PC-3 (cell line): ENCODE measurements at regions not wholly inside any gene's neighbourhood (a gene's known extent, or its start where the extent isn't known, plus 50 kb on each side); places are given as distances from the start of the nearest gene placed in this dataset.

Experiments
- ATAC-seq: fragments of 200-7000 bp; cut with Tn5 transposase; 2 replicates; pipeline ENCODE4 v1.9.1; 2020; ENCODE audit warnings: mild to moderate bottlenecking, moderate library complexity
- BruUV-seq: library from RNA; stranded (reverse); fragments of 400-500 nt; replicated peaks from 2 replicates; lab custom pipeline; 2021; lab: Mats Ljungman, UMichigan
- CTCF ChIA-PET: fragments of 300-600 bp; sonication (Branson Sonifier 250); formaldehyde crosslinking; loops from one replicate; lab custom pipeline; 2022; ENCODE audit warnings: antibody characterized with exemption; lab: Charles Lee
- POLR2A ChIA-PET: fragments of 300-600 bp; sonication (Branson Sonifier 250); formaldehyde crosslinking; loops from one replicate; lab custom pipeline; 2022; ENCODE audit warnings: antibody characterized with exemption; ENCODE audit not compliant: unreplicated experiment; lab: Charles Lee
- DNase-seq: peaks from one replicate; pipeline ENCODE4 v3.0.0-alpha.2; 2015
- H2AFZ ChIP-seq: fragments of 300-600 bp; sonication (generic); 2 replicates; pipeline ENCODE4 v1.6.0; 2016; ENCODE audit warnings: antibody characterized with exemption, low read length
- H3F3A ChIP-seq: fragments of 300-600 bp; sonication (generic); one replicate; pipeline ENCODE4 v1.6.0; 2017; ENCODE audit warnings: antibody characterized with exemption, low read length, control low read depth, mild to moderate bottlenecking; ENCODE audit not compliant: unreplicated experiment
- H3K27ac ChIP-seq: fragments of 300-600 bp; sonication (generic); 2 replicates; pipeline ENCODE4 v1.5.1; 2016; ENCODE audit warnings: mild to moderate bottlenecking, low read length
- H3K27me3 ChIP-seq: fragments of 300-600 bp; sonication (generic); 2 replicates; pipeline ENCODE4 v1.6.1; 2016; ENCODE audit warnings: low read length, mixed read lengths
- H3K36me3 ChIP-seq: fragments of 300-600 bp; sonication (generic); 2 replicates; pipeline ENCODE4 v1.6.1; 2016; ENCODE audit warnings: low read depth, mixed run types, low read length, mixed read lengths
- H3K4me1 ChIP-seq: fragments of 300-600 bp; sonication (generic); 2 replicates; pipeline ENCODE4 v1.5.1; 2016; ENCODE audit warnings: low read length; ENCODE audit not compliant: insufficient read depth
- H3K4me2 ChIP-seq: fragments of 300-600 bp; sonication (generic); 2 replicates; pipeline ENCODE4 v1.6.0; 2016; ENCODE audit warnings: low read length
- H3K4me3 ChIP-seq: fragments of 300-600 bp; sonication (generic); 2 replicates; pipeline ENCODE4 v1.5.1; 2016; ENCODE audit warnings: mild to moderate bottlenecking, low read length, mixed read lengths
- H3K79me2 ChIP-seq: fragments of 300-600 bp; sonication (generic); 2 replicates; pipeline ENCODE4 v1.6.1; 2017; ENCODE audit warnings: low read length, mixed read lengths
- H3K9ac ChIP-seq: fragments of 300-600 bp; sonication (generic); 2 replicates; pipeline ENCODE4 v1.6.0; 2016; ENCODE audit warnings: mild to moderate bottlenecking, low read length
- H3K9me2 ChIP-seq: fragments of 300-600 bp; sonication (generic); replicated peaks from 2 replicates; pipeline ENCODE4 v1.6.1; 2016; ENCODE audit warnings: mixed run types, low read length, mixed read lengths
- H3K9me3 ChIP-seq: fragments of 300-600 bp; sonication (generic); 2 replicates; pipeline ENCODE4 v1.6.1; 2016; ENCODE audit warnings: low read length, mixed read lengths
- H4K20me1 ChIP-seq: fragments of 300-600 bp; sonication (generic); 2 replicates; pipeline ENCODE4 v1.6.1; 2016; ENCODE audit warnings: low read length, mixed read lengths
- EZH2 ChIP-seq: fragments of 300-600 bp; sonication (generic); IDR thresholded peaks from one replicate; pipeline ENCODE4 v1.6.1; 2017; ENCODE audit warnings: antibody characterized with exemption, mild to moderate bottlenecking, low read length; ENCODE audit not compliant: unreplicated experiment
- EZH2phosphoT487 ChIP-seq: fragments of 300-600 bp; sonication (generic); IDR thresholded peaks from 2 replicates; pipeline ENCODE4 v1.6.1; 2018; ENCODE audit warnings: mild to moderate bottlenecking, antibody characterized with exemption, low read length, borderline replicate concordance
- intact Hi-C: fragments of 100-400 bp; cut with micrococcal nuclease; formaldehyde crosslinking; loops from 2 replicates; pipeline ENCODE4 v1.9.0; 2023
- TF ChIP-seq, protein P1 (sequence below): fragments of 300-600 bp; sonication (generic); conservative IDR thresholded peaks from 2 replicates; pipeline ENCODE4 v1.5.1; 2017; ENCODE audit warnings: antibody characterized with exemption, low read depth, mild to moderate bottlenecking, low read length

- intact Hi-C loops, result no loop called here
- Histone ChIP-seq H3K27me3 (peaks cover 42% of the 10 kb centered on the region), H4K20me1 (no peaks in the 10 kb centered on the region), H3K4me3 (no peak overlapping the region), H3K9me2 (no peaks in the 10 kb centered on the region), H3K27ac (no peak overlapping the region), H3K79me2 (no peaks in the 10 kb centered on the region), H3K4me2 (no peak overlapping the region), H3K4me1 (no peaks in the 10 kb centered on the region), H3F3A (no peaks in the 10 kb centered on the region), H3K9ac (no peak overlapping the region), H3K36me3 (no peaks in the 10 kb centered on the region), H2AFZ (no peak overlapping the region), H3K9me3 (no peaks in the 10 kb centered on the region)
- TF ChIP-seq, protein P1, sequence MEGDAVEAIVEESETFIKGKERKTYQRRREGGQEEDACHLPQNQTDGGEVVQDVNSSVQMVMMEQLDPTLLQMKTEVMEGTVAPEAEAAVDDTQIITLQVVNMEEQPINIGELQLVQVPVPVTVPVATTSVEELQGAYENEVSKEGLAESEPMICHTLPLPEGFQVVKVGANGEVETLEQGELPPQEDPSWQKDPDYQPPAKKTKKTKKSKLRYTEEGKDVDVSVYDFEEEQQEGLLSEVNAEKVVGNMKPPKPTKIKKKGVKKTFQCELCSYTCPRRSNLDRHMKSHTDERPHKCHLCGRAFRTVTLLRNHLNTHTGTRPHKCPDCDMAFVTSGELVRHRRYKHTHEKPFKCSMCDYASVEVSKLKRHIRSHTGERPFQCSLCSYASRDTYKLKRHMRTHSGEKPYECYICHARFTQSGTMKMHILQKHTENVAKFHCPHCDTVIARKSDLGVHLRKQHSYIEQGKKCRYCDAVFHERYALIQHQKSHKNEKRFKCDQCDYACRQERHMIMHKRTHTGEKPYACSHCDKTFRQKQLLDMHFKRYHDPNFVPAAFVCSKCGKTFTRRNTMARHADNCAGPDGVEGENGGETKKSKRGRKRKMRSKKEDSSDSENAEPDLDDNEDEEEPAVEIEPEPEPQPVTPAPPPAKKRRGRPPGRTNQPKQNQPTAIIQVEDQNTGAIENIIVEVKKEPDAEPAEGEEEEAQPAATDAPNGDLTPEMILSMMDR, result no peak
- TF ChIP-seq EZH2 (no peak), EZH2phosphoT487 (no peak)
- DNase-seq, result no peak
- ChIA-PET CTCF (no interaction called here), POLR2A (no interaction called here)
- no peak for ATAC-seq
- no TSS peak for BruUV-seq
Observed at GRCh38 chr6:6412700-6413099, 92.2 kb upstream of the F13A1 start.

GRCh38 chr6:6414931-6415330 lies 94.5 kb upstream of the F13A1 start:
- no peak overlapping the region for H3K9ac ChIP-seq
- H3K9me3 ChIP-seq, result no peaks in the 10 kb centered on the region
- BruUV-seq, result no TSS peak
- no peaks in the 10 kb centered on the region for H3F3A ChIP-seq
- H2AFZ ChIP-seq, result no peak overlapping the region
- ATAC-seq, result no peak
- H3K9me2 ChIP-seq, result no peaks in the 10 kb centered on the region
- ChIA-PET CTCF (no interaction called here), POLR2A (no interaction called here)
- H3K4me2 ChIP-seq, result no peak overlapping the region
- no peak for DNase-seq
- H3K36me3 ChIP-seq, result no peaks in the 10 kb centered on the region
- no peaks in the 10 kb centered on the region for H3K4me1 ChIP-seq
- no peaks in the 10 kb centered on the region for H3K79me2 ChIP-seq
- intact Hi-C loops, result no loop called here
- no peak overlapping the region for H3K4me3 ChIP-seq
- H3K27me3 ChIP-seq, result peaks cover 38% of the 10 kb centered on the region
- H3K27ac ChIP-seq, result no peak overlapping the region
- H4K20me1 ChIP-seq, result no peaks in the 10 kb centered on the region
- TF ChIP-seq EZH2phosphoT487, result no peak
- TF ChIP-seq, protein P1, result no peak
- no peak for TF ChIP-seq EZH2

DNA sequence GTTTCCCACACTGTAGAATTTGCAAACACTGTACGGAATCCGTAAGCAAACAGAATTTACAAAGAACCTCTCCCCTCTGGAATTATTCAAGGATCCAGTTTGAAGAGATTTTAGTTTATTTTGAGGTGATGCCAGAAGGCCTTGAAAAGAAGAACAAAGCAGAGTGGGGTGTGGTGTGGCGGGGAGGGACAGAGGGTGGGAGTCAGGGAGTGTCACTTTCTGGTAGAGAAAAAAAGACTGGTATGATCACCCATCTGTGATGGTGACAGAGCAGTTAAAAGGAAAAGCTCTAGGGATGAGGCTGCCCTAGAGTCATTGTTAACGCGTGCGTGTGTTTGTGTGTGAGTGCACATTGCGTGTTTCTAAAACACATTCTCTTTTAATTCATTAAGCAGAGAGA lies 97.0 kb upstream of the F13A1 start:
- Histone ChIP-seq H3F3A (no peaks in the 10 kb centered on the region), H3K4me1 (no peaks in the 10 kb centered on the region), H3K9me3 (no peaks in the 10 kb centered on the region), H3K27ac (no peak overlapping the region), H3K4me2 (no peak overlapping the region), H2AFZ (no peak overlapping the region), H3K9ac (no peak overlapping the region), H3K4me3 (no peak overlapping the region), H3K9me2 (no peaks in the 10 kb centered on the region), H4K20me1 (no peaks in the 10 kb centered on the region), H3K27me3 (peaks cover 12% of the 10 kb centered on the region), H3K79me2 (no peaks in the 10 kb centered on the region), H3K36me3 (no peaks in the 10 kb centered on the region)
- ATAC-seq (no peak), DNase-seq (no peak)
- BruUV-seq, result no TSS peak
- TF ChIP-seq, protein P1, result no peak
- no peak for TF ChIP-seq EZH2
- no peak for TF ChIP-seq EZH2phosphoT487
- intact Hi-C loops, result no loop called here
- CTCF ChIA-PET, result no interaction called here
- POLR2A ChIA-PET, result no interaction called here
